PC-9 (cell line): ENCODE measurements at regions not wholly inside any gene's neighbourhood (a gene's known extent, or its start where the extent isn't known, plus 50 kb on each side); places are given as distances from the start of the nearest gene placed in this dataset.

Experiments
- BruUV-seq: library from RNA; stranded (reverse); fragments of 400-500 nt; replicated peaks from 2 replicates; lab custom pipeline; 2021; lab: Mats Ljungman, UMichigan
- CTCF ChIA-PET: fragments of 300-600 bp; sonication (Branson Sonifier 250); formaldehyde crosslinking; loops from one replicate; lab custom pipeline; 2022; ENCODE audit warnings: antibody characterized with exemption; lab: Charles Lee
- POLR2A ChIA-PET: fragments of 300-600 bp; sonication (Branson Sonifier 250); formaldehyde crosslinking; loops from one replicate; lab custom pipeline; 2022; ENCODE audit warnings: antibody characterized with exemption; ENCODE audit not compliant: unreplicated experiment; lab: Charles Lee
- DNase-seq, 2 experiments: peaks; one replicate each; pipeline versions ENCODE4 v3.0.0 to v3.0.0-alpha.2; 2015 to 2022; ENCODE audit warnings: mixed read lengths in 1 of 2
- H2AFZ ChIP-seq: fragments of 200-600 bp; sonication (generic); 2 replicates; pipeline ENCODE4 v1.8.1; 2017; ENCODE audit warnings: antibody characterized with exemption
- H3F3A ChIP-seq: fragments of 200-600 bp; sonication (generic); 2 replicates; pipeline ENCODE4 v1.8.1; 2017; ENCODE audit warnings: antibody characterized with exemption, mild to moderate bottlenecking, low read depth; ENCODE audit not compliant: insufficient read depth
- H3K27ac ChIP-seq: fragments of 200-600 bp; sonication (generic); 2 replicates; pipeline ENCODE4 v1.6.1; 2016; ENCODE audit warnings: mixed run types
- H3K27me3 ChIP-seq: fragments of 200-600 bp; sonication (generic); 2 replicates; pipeline ENCODE4 v1.6.1; 2016; ENCODE audit warnings: low read depth, mixed run types; ENCODE audit not compliant: insufficient read depth
- H3K36me3 ChIP-seq: fragments of 200-600 bp; sonication (generic); 2 replicates; pipeline ENCODE4 v1.6.1; 2016; ENCODE audit warnings: low read depth, mixed run types
- H3K4me1 ChIP-seq: fragments of 200-600 bp; sonication (generic); replicated peaks from 2 replicates; pipeline ENCODE4 v1.6.1; 2016; ENCODE audit warnings: mixed run types; ENCODE audit not compliant: insufficient read depth
- H3K4me2 ChIP-seq: fragments of 200-600 bp; sonication (generic); 2 replicates; pipeline ENCODE4 v1.6.1; 2017; ENCODE audit warnings: mixed run types
- H3K4me3 ChIP-seq: fragments of 200-600 bp; sonication (generic); 2 replicates; pipeline ENCODE4 v1.6.1; 2016; ENCODE audit warnings: mixed run types
- H3K79me2 ChIP-seq: fragments of 200-600 bp; sonication (generic); 2 replicates; pipeline ENCODE4 v1.6.1; 2017; ENCODE audit warnings: low read depth, mixed run types
- H3K9me2 ChIP-seq: fragments of 200-600 bp; sonication (generic); 2 replicates; pipeline ENCODE4 v1.8.1; 2017; ENCODE audit warnings: mild to moderate bottlenecking; ENCODE audit not compliant: insufficient read depth
- H3K9me3 ChIP-seq: fragments of 200-600 bp; sonication (generic); 2 replicates; pipeline ENCODE4 v1.8.1; 2016; ENCODE audit warnings: low read depth; ENCODE audit not compliant: insufficient read depth
- H4K20me1 ChIP-seq: fragments of 200-600 bp; sonication (generic); 2 replicates; pipeline ENCODE4 v1.8.1; 2017; ENCODE audit not compliant: insufficient read depth
- EZH2 ChIP-seq: fragments of 200-600 bp; sonication (generic); IDR thresholded peaks from 2 replicates; pipeline ENCODE4 v1.8.0; 2017; ENCODE audit warnings: antibody characterized with exemption, low read depth
- intact Hi-C: fragments of 100-400 bp; cut with micrococcal nuclease; formaldehyde crosslinking; loops from one replicate; pipeline ENCODE4 v1.10.0; 2022; ENCODE audit not compliant: unreplicated experiment
- TF ChIP-seq, protein P1 (sequence below): fragments of 200-600 bp; sonication (generic); conservative IDR thresholded peaks from 2 replicates; pipeline ENCODE4 v1.6.1; 2017; ENCODE audit warnings: mixed run types, antibody characterized with exemption, mild to moderate bottlenecking, moderate library complexity

DNA sequence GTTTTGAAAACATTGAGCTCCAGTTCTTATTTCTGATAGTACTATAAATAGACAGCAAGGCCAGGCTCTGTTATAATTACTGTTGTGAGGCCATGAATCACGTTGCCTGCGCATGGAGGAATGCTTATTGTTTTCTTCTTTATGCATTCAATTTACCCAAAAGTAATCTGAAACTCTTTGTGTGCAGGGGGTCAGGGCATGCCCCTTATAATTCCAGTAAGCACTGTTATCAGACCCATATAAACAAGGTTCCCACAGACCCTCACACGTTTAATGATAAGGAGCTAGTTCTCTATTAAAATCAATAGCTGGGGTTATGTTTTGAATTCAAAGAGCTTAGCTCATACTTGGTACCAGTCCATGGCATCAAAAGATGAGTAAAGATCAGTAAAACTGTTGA lies 174.8 kb upstream of the ARG1 start:
- peaks cover 7% of the 10 kb centered on the region for H3F3A ChIP-seq
- ChIA-PET POLR2A (interaction anchor here (0.6 kb wide), 1 partner anchor 553 kb away, joined by 3 read pairs; the partner anchor contains the start of gene CCN2), CTCF (interaction anchor here (0.7 kb wide), 1 partner anchor 190 kb away, joined by 3 read pairs; no protein-coding TSS in a partner anchor)
- no peaks in the 10 kb centered on the region for H3K79me2 ChIP-seq
- intact Hi-C loops = no loop called here
- H2AFZ ChIP-seq = no peak overlapping the region
- no peaks in the 10 kb centered on the region for H3K27me3 ChIP-seq
- H4K20me1 ChIP-seq = no peaks in the 10 kb centered on the region
- DNase-seq = no peak
- H3K4me1 ChIP-seq = peaks cover 6% of the 10 kb centered on the region
- no peak overlapping the region for H3K4me3 ChIP-seq
- peaks cover 9% of the 10 kb centered on the region for H3K9me3 ChIP-seq
- no peaks in the 10 kb centered on the region for H3K9me2 ChIP-seq
- no peak overlapping the region for H3K4me2 ChIP-seq
- H3K27ac ChIP-seq = no peak overlapping the region
- no TSS peak for BruUV-seq
- TF ChIP-seq, protein P1, sequence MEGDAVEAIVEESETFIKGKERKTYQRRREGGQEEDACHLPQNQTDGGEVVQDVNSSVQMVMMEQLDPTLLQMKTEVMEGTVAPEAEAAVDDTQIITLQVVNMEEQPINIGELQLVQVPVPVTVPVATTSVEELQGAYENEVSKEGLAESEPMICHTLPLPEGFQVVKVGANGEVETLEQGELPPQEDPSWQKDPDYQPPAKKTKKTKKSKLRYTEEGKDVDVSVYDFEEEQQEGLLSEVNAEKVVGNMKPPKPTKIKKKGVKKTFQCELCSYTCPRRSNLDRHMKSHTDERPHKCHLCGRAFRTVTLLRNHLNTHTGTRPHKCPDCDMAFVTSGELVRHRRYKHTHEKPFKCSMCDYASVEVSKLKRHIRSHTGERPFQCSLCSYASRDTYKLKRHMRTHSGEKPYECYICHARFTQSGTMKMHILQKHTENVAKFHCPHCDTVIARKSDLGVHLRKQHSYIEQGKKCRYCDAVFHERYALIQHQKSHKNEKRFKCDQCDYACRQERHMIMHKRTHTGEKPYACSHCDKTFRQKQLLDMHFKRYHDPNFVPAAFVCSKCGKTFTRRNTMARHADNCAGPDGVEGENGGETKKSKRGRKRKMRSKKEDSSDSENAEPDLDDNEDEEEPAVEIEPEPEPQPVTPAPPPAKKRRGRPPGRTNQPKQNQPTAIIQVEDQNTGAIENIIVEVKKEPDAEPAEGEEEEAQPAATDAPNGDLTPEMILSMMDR = no peak
- no peak for TF ChIP-seq EZH2
- H3K36me3 ChIP-seq = no peaks in the 10 kb centered on the region

DNA sequence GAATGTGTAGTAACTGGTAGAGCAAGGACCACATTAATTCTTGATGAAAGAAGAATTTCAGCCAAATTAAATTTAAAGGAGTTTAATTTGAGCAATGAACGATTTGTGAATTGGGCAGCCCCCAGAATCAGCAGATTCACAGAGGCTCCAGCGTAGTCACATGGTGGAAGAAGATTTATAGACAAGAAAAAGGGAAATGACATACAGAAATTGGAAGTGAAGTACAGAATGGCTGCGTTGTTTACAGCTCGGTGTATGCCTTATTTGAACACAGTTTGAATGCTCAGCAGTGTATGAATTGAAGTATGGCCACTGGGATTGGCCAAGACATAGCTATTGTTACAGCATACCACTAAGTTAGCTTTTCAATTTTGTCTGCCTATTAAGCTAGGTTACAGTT lies 173.6 kb upstream of the ARG1 start:
- Histone ChIP-seq H3K27ac (no peak overlapping the region), H3K9me2 (no peaks in the 10 kb centered on the region), H3K4me3 (no peak overlapping the region), H2AFZ (no peak overlapping the region), H3K4me2 (no peak overlapping the region), H3K79me2 (no peaks in the 10 kb centered on the region), H3K9me3 (peaks cover 9% of the 10 kb centered on the region), H3F3A (peaks cover 7% of the 10 kb centered on the region), H3K27me3 (no peaks in the 10 kb centered on the region), H4K20me1 (no peaks in the 10 kb centered on the region), H3K4me1 (peaks cover 6% of the 10 kb centered on the region), H3K36me3 (no peaks in the 10 kb centered on the region)
- no peak for TF ChIP-seq EZH2
- TF ChIP-seq, protein P1 = no peak
- ChIA-PET CTCF (no interaction called here), POLR2A (no interaction called here)
- no TSS peak for BruUV-seq
- intact Hi-C loops = no loop called here
- DNase-seq = no peak

DNA sequence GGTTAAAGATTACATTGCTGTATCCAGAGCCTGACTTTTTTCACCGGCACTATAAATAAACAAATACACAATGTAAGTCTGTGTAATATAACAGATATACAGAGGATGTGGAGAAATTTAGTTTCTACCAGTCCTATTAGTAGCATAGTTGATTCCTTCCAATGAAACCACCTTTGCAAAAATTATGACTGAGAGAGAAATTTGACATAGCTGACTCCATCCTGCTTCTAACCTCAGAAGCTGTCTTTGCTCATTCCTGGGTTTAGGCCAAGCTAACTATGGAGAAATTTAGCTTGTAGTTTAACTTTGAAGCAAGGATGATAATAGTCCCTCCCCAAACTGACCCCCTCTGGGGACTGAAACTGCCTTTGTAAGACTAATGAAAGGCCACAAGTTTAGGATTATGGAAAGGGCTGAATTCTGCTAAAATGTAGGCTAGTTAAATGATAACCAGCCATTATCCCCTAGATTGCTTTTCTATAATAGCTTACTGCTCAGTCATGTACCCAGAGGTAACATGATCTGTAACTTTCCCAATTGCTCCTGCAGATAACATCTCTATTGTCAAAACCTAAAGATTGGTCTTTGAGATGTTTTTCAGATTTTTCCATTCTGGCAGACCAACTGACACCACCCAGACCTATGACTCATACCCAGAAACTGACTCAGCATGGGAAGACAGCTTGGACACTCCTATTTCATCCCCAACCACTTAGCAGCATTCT lies 172.8 kb upstream of the ARG1 start:
- peak overlapping the region; percentile 5; the same call in 1 of the 2 replicates for H3K4me2 ChIP-seq
- ChIA-PET CTCF (no interaction called here), POLR2A (interaction anchor here (0.6 to 0.7 kb wide), 3 partner anchors 551 to 1650 kb away, joined by 3 to 11 read pairs (median 3); partner anchors contain the start of gene CCN2)

More for the DNA sequence above, 172.8 kb upstream of the ARG1 start:
- Histone ChIP-seq H3K36me3 (no peaks in the 10 kb centered on the region), H3K27me3 (no peaks in the 10 kb centered on the region), H3K4me1 (peaks cover 6% of the 10 kb centered on the region), H2AFZ (no peak overlapping the region), H3F3A (peaks cover 7% of the 10 kb centered on the region), H3K9me2 (no peaks in the 10 kb centered on the region), H3K27ac (no peak overlapping the region), H3K9me3 (peaks cover 9% of the 10 kb centered on the region), H3K4me3 (no peak overlapping the region), H3K79me2 (no peaks in the 10 kb centered on the region), H4K20me1 (no peaks in the 10 kb centered on the region)
- DNase-seq = peak; percentile 56 to 59
- TF ChIP-seq EZH2 = no peak
- TF ChIP-seq, protein P1 = no peak
- no TSS peak for BruUV-seq
- intact Hi-C loops = no loop called here
